ENCODE measurements at regions not wholly inside any gene's neighbourhood (a gene's known extent, or its start where the extent isn't known, plus 50 kb on each side); places are given as distances from the start of the nearest gene placed in this dataset.
"Not testable (repeated sequence)": the region's sequence is repeated elsewhere in the genome, so short reads cannot be mapped to it uniquely, and the experiment has no call there.

GRCh38 chr9:89670801-89671434 lies 66.1 kb downstream of the GADD45G start:
- DNase-seq (ENCODE audit: low spot score), result no peak

- no peak for DNase-seq (ENCODE audit: low spot score)
Measured at GRCh38 chr9:89674667-89675057, 69.8 kb downstream of the GADD45G start.

- no peak for DNase-seq (ENCODE audit: low spot score)
Measured at GRCh38 chr9:89675058-89675742, 70.4 kb downstream of the GADD45G start.

GRCh38 chr9:89676281-89676680 lies 71.5 kb downstream of the GADD45G start:
- DNase-seq (ENCODE audit: low spot score), result no peak

GRCh38 chr9:89677702-89678395 lies 73.0 kb downstream of the GADD45G start:
- DNase-seq (ENCODE audit: low spot score), result no peak

- no peak for DNase-seq (ENCODE audit: low spot score)
Measured at GRCh38 chr9:89678396-89679015, 73.7 kb downstream of the GADD45G start.

- no peak for DNase-seq (ENCODE audit: low spot score)
Measured at GRCh38 chr9:89679016-89679415, 74.2 kb downstream of the GADD45G start.

GRCh38 chr9:89679581-89679980 lies 74.8 kb downstream of the GADD45G start:
- DNase-seq (ENCODE audit: low spot score), result no peak

GRCh38 chr9:89680547-89681467 lies 76.0 kb downstream of the GADD45G start:
- DNase-seq (ENCODE audit: low spot score), result no peak

- not testable (repeated sequence) for DNase-seq (ENCODE audit: low spot score)
Measured at GRCh38 chr9:89681468-89681859, 76.7 kb downstream of the GADD45G start.

- DNase-seq (ENCODE audit: low spot score), result no peak
Measured at GRCh38 chr9:89683626-89684025, 78.8 kb downstream of the GADD45G start.

- DNase-seq (ENCODE audit: low spot score), result no peak
Measured at GRCh38 chr9:89684218-89684617, 79.4 kb downstream of the GADD45G start.

- no peak for DNase-seq (ENCODE audit: low spot score)
Measured at GRCh38 chr9:89684912-89685636, 80.3 kb downstream of the GADD45G start.

- DNase-seq (ENCODE audit: low spot score), result no peak
Measured at GRCh38 chr9:89685698-89686097, 80.9 kb downstream of the GADD45G start.

- DNase-seq (ENCODE audit: low spot score), result no peak
Measured at GRCh38 chr9:89686126-89686525, 81.3 kb downstream of the GADD45G start.

- DNase-seq (ENCODE audit: low spot score), result no peak
Measured at GRCh38 chr9:89686621-89687020, 81.8 kb downstream of the GADD45G start.

GRCh38 chr9:89687188-89687587 lies 82.4 kb downstream of the GADD45G start:
- DNase-seq (ENCODE audit: low spot score), result no peak

- DNase-seq (ENCODE audit: low spot score), result no peak
Measured at GRCh38 chr9:89687848-89688247, 83.0 kb downstream of the GADD45G start.

- not testable (repeated sequence) for DNase-seq (ENCODE audit: low spot score)
Measured at GRCh38 chr9:89689321-89689720, 84.5 kb downstream of the GADD45G start.

- DNase-seq (ENCODE audit: low spot score), result peak; percentile 16
Measured at GRCh38 chr9:89690334-89690912, 85.6 kb downstream of the GADD45G start.

GRCh38 chr9:89695441-89695891 lies 90.7 kb downstream of the GADD45G start:
- no peak for DNase-seq (ENCODE audit: low spot score)

Measured in CD4-positive, alpha-beta T cell treated with Interleukin-2 at 100 ng/mL for 4 hours (primary cell).